Fibroblast of pulmonary artery (primary cell): ENCODE measurements at regions not wholly inside any gene's neighbourhood (a gene's known extent, or its start where the extent isn't known, plus 50 kb on each side); places are given as distances from the start of the nearest gene placed in this dataset.
"Not testable (repeated sequence)": the region's sequence is repeated elsewhere in the genome, so short reads cannot be mapped to it uniquely, and the experiment has no call there.

Source experiments
- DNase-seq: peaks from one replicate; pipeline ENCODE4 v3.0.0-alpha.2; 2010; ENCODE audit warnings: low read depth
- H3K4me3 ChIP-seq: replicated peaks from 2 replicates; pipeline ENCODE4 v1.5.1; 2011; ENCODE audit warnings: low read depth, mild to moderate bottlenecking, control low read depth, low read length, moderate library complexity
- TF ChIP-seq, protein P1 (sequence below): IDR thresholded peaks from 2 replicates; pipeline ENCODE4 v1.5.1; 2011; ENCODE audit warnings: mild to moderate bottlenecking, control low read depth, low read length, inconsistent platforms; ENCODE audit errors: missing control alignments

DNA sequence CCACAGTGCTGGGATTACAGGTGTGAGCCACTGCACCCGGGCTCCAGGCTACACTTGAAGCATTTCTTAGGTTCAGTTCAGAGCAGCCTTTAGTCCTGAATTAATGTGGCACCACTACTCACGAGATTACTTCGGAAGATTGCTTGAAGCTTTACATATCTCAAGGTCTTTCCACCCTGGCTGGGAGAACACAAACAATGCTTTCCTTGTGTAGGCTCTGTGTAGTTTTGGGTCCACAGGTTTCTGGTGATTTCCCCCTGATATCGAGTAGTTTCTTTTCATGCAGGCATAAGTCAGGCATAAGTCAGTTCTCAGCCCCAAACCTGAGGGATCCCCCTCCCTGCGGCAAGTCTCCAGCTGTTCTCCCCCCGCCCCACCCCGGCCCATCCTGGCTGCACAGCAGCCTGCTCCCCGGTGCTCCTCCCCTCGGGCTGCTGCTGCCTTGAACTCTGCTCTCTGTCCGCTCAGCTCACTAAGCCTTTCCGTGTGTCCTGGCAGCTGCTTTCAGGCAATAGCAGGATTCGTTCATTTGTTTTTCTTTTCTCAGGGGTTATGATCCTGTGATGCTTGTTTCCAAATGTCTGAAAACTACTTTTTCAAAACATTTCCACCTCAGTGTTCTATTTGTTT is 417.7 kb downstream of the TMEM121 start:
- DNase-seq, result no peak
- TF ChIP-seq, protein P1, sequence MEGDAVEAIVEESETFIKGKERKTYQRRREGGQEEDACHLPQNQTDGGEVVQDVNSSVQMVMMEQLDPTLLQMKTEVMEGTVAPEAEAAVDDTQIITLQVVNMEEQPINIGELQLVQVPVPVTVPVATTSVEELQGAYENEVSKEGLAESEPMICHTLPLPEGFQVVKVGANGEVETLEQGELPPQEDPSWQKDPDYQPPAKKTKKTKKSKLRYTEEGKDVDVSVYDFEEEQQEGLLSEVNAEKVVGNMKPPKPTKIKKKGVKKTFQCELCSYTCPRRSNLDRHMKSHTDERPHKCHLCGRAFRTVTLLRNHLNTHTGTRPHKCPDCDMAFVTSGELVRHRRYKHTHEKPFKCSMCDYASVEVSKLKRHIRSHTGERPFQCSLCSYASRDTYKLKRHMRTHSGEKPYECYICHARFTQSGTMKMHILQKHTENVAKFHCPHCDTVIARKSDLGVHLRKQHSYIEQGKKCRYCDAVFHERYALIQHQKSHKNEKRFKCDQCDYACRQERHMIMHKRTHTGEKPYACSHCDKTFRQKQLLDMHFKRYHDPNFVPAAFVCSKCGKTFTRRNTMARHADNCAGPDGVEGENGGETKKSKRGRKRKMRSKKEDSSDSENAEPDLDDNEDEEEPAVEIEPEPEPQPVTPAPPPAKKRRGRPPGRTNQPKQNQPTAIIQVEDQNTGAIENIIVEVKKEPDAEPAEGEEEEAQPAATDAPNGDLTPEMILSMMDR, result no peak
- no peak overlapping the region for H3K4me3 ChIP-seq

DNA sequence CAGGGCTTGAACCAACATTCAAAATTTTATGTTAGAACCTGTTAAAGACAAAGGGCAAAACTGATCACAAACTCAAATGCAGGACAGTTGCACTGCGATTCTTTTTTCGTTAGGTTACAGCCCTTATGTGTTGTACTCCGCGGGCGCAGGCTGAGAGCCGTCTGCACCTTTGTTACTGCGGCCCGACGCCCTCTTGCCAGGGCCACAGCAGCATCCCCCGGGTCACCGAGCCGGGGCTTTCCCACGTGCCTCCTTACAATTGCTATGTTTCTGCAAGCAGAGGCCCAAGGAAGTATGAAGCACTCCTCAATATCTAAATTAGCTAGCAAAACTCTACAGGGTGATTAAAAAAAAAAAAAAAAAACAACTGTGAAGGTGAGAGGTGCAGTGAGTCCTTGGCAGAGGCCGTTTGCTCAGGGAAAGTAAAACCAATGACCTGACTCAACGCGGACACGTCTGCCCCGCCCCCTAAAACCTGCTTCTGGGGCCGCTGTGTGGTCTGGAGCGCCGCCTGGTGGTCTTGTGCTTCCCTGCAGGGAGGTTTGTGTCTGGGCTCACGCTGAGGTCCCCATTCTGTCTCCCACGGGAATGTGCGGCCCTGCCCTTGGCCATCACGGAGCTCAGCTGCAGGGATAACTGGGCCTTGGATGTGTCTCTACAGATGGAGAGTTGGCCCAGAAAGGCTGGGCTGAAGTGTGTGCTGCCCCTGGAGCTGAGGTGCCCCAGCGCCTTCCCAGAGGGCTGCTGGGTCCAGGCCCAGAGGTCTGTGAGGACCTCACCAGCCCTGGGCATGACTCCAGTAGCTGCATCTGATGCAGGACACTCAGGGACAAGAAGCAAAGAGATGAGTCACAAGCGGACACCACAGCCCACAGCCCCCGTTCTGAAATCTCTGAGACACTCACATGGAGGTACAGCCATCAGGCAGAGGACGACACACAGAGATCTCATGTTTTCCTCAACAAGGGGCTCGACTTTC is 418.5 kb downstream of the TMEM121 start:
- DNase-seq, result no peak
- H3K4me3 ChIP-seq, result no peak overlapping the region
- TF ChIP-seq, protein P1, result no peak

DNA sequence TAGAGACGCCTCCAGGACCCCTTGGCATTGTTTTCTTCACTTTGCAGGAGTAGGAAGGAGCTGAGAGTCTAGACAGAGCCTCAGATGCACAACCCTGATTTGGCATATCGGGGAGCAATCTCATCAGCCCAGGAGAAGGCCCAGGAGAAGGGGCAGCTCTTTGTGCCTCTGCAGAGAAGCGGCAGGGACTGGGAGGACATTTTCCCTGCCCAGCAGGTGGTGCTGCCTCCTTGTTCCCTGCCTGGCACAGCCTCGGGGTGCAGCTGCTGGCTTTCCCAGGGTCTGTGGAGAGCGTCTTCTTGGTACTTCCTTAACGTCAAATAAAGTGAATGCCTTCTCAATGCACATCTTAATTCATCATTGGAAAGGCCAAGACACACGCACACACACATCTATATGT is 419.5 kb downstream of the TMEM121 start:
- TF ChIP-seq, protein P1, result no peak
- DNase-seq, result no peak
- H3K4me3 ChIP-seq, result no peak overlapping the region

DNA sequence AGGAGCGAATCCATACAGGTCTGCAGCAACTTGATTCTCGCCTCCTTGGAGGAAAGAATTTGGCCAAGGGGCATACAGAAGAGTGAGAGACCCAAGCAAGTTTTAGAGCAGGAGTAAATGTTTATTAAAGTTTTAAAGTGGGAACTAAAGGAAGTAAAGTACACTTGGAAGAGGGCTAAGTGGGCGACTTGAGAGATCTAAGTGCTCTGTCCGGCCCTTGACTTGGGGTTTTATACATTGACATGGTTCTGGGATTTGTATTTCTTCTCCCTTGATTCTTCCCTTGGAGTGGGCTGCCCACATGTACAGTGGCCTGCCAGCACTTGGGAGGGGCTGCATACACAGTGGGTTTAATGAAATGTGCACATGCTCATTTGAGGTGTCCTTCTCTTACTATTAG is 421.2 kb downstream of the TMEM121 start:
- H3K4me3 ChIP-seq, result no peak overlapping the region
- DNase-seq, result no peak
- TF ChIP-seq, protein P1, result no peak

DNA sequence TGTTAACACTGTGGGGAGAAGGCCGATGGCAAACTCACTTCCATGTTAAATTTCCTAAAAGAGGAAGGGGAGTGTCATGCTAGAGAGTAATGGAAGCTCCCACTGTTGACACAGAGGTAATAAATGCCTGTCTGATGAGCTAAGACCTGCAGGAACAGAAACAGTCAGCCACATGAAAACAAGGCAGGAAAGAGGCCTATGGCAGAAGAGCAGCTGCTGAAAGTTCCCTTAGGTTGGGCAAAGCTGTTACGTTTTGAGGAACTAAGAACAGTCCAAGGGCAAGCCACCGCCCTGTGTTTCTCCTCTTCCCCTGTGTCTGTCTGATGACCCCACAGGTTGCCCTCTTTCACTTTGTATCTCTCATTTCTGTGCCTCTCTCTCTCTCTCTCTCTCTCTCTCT is 422.6 kb downstream of the TMEM121 start:
- DNase-seq, H3K4me3 ChIP-seq: not testable (repeated sequence)

DNA sequence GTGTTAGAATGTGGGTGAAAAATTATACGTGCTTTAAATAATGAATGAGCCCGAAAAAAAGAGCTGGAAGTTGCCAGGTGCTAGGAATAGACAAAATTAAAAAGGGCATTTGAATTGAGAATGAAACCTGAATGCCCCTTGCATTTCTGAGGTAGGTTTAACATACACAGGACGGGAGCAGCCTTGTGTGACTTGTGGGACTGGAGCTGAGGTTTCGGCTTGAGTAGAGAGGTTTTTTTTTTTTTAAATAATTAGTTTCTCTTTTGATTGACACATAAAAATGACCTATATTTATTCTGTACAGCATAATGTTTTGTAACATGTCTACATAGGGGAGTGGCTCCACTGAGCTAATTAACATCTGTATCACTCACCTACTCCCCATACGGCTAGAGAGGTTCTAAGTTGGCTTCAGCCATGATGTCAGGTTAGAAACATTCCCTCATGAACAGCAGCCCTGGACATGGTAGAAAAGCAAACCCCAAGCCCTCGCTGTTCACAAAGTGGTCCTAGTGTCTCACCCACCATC is 424.0 kb downstream of the TMEM121 start:
- not testable (repeated sequence) for H3K4me3 ChIP-seq, DNase-seq

DNA sequence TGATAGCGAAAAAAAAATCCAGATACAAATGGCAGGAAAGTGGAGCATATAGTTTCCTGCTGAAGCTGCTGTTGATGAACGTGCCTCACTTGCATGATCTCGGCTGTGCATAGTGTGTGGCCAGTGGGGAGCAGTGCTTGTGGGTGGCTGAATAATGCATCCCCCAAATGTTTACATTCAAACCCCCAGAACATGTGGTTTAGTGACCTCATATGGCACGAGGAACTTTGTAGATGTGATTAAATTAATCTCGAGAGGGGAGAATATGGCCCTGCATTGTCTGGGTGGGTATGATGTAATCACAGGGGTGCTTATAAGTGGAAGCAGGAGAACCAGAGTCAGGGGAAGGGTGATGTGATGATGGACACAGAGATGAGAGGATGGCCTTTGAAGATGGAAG is 425.0 kb downstream of the TMEM121 start:
- no peak for DNase-seq
- TF ChIP-seq, protein P1, result no peak
- H3K4me3 ChIP-seq, result no peak overlapping the region
